Smooth muscle cell (in vitro differentiated cells): ENCODE measurements at regions not wholly inside any gene's neighbourhood (a gene's known extent, or its start where the extent isn't known, plus 50 kb on each side); places are given as distances from the start of the nearest gene placed in this dataset.

ENCODE experiments used
- DNase-seq: peaks from one replicate; lab custom pipeline; 2025; ENCODE audit not compliant: unreplicated experiment; lab: John Stamatoyannopoulos, UW
- H2AFZ ChIP-seq: fragments of 200-600 bp; sonication (generic); 2 replicates; pipeline ENCODE4 v1.6.0; 2016; ENCODE audit warnings: antibody characterized with exemption, low read depth, mild to moderate bottlenecking
- H3F3A ChIP-seq: fragments of 200-600 bp; sonication (generic); 2 replicates; pipeline ENCODE4 v1.6.0; 2017; ENCODE audit warnings: antibody characterized with exemption, low read depth
- H3K27ac ChIP-seq: fragments of 200-600 bp; sonication (generic); 2 replicates; pipeline ENCODE4 v1.5.1; 2016; ENCODE audit warnings: low read depth, mild to moderate bottlenecking
- H3K27me3 ChIP-seq: fragments of 200-600 bp; sonication (generic); 2 replicates; pipeline ENCODE4 v1.6.1; 2016; ENCODE audit warnings: low read depth, mild to moderate bottlenecking
- H3K36me3 ChIP-seq: fragments of 200-600 bp; sonication (generic); 2 replicates; pipeline ENCODE4 v1.5.1; 2016; ENCODE audit warnings: low read depth
- H3K4me1 ChIP-seq: fragments of 200-600 bp; sonication (generic); 2 replicates; pipeline ENCODE4 v1.5.1; 2016; ENCODE audit warnings: low read depth
- H3K4me2 ChIP-seq: fragments of 200-600 bp; sonication (generic); 2 replicates; pipeline ENCODE4 v1.6.0; 2016; ENCODE audit warnings: mild to moderate bottlenecking
- H3K4me3 ChIP-seq: fragments of 200-600 bp; sonication (generic); 2 replicates; pipeline ENCODE4 v1.5.1; 2016; ENCODE audit warnings: mild to moderate bottlenecking
- H3K79me2 ChIP-seq: fragments of 200-600 bp; sonication (generic); 2 replicates; pipeline ENCODE4 v1.6.0; 2016; ENCODE audit warnings: low read depth, mild to moderate bottlenecking
- H3K9ac ChIP-seq: fragments of 200-600 bp; sonication (generic); 2 replicates; pipeline ENCODE4 v1.6.0; 2016; ENCODE audit warnings: low read depth
- H3K9me3 ChIP-seq: fragments of 200-600 bp; sonication (generic); replicated peaks from 2 replicates; pipeline ENCODE4 v1.5.1; 2016; ENCODE audit warnings: low read depth
- H4K20me1 ChIP-seq: fragments of 200-600 bp; sonication (generic); 2 replicates; pipeline ENCODE4 v1.6.0; 2016; ENCODE audit warnings: low read depth
- whole genome bisulfite sequencing: methylation state at CpG from one replicate; pipeline ENCODE4 v1.1.7; 2016; ENCODE audit warnings: low lambda C conversion rate; 5-methylcytosine and 5-hydroxymethylcytosine counted together
- TF ChIP-seq, protein P1 (sequence below): fragments of 200-600 bp; sonication (generic); IDR thresholded peaks from 2 replicates; pipeline ENCODE4 v1.5.1; 2017; ENCODE audit warnings: borderline replicate concordance, mild to moderate bottlenecking, antibody characterized with exemption; ENCODE audit not compliant: insufficient read depth, poor library complexity, severe bottlenecking

DNA sequence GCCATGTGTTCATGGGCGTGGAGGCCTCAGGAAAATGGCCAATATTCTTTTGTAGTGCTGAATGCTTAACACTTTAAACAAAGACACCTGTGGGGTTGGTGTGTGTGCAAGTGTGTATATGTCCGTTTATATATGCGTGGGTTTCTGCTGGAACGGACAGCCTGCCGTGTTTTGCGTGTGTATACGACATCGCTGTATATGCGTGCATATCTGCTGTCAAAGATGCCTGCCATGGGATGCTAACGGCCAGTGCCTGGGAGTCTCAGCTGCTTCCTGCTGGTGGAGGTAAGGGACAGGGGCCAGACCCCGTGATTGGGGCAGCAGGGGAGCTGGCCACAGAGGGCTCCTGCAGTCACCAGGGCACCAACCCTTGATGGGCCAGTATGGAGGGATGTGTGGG lies 216.3 kb upstream of the SHH start:
- Histone ChIP-seq H3F3A (no peaks in the 10 kb centered on the region), H3K9me3 (no peaks in the 10 kb centered on the region), H3K9ac (no peak overlapping the region), H3K27me3 (no peaks in the 10 kb centered on the region), H3K27ac (no peak overlapping the region), H2AFZ (no peak overlapping the region), H3K4me2 (no peak overlapping the region), H4K20me1 (no peaks in the 10 kb centered on the region), H3K4me3 (no peak overlapping the region), H3K36me3 (no peaks in the 10 kb centered on the region), H3K4me1 (peaks cover 15% of the 10 kb centered on the region), H3K79me2 (no peaks in the 10 kb centered on the region)
- TF ChIP-seq, protein P1, sequence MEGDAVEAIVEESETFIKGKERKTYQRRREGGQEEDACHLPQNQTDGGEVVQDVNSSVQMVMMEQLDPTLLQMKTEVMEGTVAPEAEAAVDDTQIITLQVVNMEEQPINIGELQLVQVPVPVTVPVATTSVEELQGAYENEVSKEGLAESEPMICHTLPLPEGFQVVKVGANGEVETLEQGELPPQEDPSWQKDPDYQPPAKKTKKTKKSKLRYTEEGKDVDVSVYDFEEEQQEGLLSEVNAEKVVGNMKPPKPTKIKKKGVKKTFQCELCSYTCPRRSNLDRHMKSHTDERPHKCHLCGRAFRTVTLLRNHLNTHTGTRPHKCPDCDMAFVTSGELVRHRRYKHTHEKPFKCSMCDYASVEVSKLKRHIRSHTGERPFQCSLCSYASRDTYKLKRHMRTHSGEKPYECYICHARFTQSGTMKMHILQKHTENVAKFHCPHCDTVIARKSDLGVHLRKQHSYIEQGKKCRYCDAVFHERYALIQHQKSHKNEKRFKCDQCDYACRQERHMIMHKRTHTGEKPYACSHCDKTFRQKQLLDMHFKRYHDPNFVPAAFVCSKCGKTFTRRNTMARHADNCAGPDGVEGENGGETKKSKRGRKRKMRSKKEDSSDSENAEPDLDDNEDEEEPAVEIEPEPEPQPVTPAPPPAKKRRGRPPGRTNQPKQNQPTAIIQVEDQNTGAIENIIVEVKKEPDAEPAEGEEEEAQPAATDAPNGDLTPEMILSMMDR = no peak
- no peak for DNase-seq
- 90% methylated on average over 11 of the region's 11 CpGs for WGBS

DNA sequence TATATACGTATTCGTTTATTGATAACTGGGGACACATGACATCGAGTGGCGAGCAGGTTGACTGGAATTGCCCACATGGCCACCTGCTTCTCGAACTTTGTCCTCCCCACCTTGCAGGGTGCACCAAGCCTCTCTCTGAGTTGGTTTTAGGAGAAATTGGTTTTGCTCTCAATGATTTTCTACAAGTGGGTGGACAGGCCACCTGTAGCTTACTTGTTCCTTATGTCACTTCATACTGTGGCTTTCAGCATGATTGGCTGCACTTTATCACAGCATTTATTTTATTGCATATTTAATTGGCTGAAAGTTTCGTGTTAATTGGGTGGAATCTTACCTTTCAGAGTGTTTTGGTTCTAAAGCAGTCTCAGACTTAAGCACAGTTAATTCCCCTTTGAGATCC lies 215.6 kb upstream of the SHH start:
- Histone ChIP-seq H3K9ac (no peak overlapping the region), H3K79me2 (no peaks in the 10 kb centered on the region), H3K4me3 (no peak overlapping the region), H4K20me1 (no peaks in the 10 kb centered on the region), H2AFZ (no peak overlapping the region), H3K27ac (no peak overlapping the region), H3K4me2 (no peak overlapping the region), H3F3A (no peaks in the 10 kb centered on the region), H3K4me1 (peaks cover 15% of the 10 kb centered on the region), H3K36me3 (no peaks in the 10 kb centered on the region), H3K9me3 (no peaks in the 10 kb centered on the region), H3K27me3 (no peaks in the 10 kb centered on the region)
- no peak for DNase-seq
- 76% methylated on average over 6 of the region's 6 CpGs for WGBS
- TF ChIP-seq, protein P1 = no peak

DNA sequence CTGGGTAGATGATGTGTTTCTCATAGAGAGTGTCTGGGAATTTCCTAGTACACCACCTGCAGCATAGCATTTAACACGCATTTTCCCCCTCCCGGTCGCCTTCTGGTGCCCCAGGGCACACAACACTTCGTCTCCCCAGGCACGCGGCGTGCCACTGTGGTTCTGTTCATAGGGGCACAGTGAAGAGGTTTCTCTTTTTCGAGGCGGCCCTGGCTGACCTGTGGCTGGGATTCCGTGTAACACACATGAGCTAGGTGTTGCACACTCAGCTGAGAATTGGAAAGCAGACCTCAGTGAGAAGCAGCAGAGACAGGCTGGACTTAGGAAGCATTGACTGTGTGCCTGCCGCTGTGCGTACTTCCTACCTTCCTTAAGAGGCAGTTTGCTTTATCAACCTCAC lies 214.3 kb upstream of the SHH start:
- Histone ChIP-seq H3F3A (no peaks in the 10 kb centered on the region), H4K20me1 (no peaks in the 10 kb centered on the region), H3K27me3 (no peaks in the 10 kb centered on the region), H3K4me3 (no peak overlapping the region), H3K9me3 (no peaks in the 10 kb centered on the region), H3K27ac (no peak overlapping the region), H3K79me2 (no peaks in the 10 kb centered on the region), H3K36me3 (no peaks in the 10 kb centered on the region), H3K9ac (no peak overlapping the region), H3K4me1 (peaks cover 15% of the 10 kb centered on the region), H3K4me2 (no peak overlapping the region), H2AFZ (no peak overlapping the region)
- TF ChIP-seq, protein P1 = no peak
- no peak for DNase-seq
- 85% methylated on average over 12 of the region's 12 CpGs for WGBS

DNA sequence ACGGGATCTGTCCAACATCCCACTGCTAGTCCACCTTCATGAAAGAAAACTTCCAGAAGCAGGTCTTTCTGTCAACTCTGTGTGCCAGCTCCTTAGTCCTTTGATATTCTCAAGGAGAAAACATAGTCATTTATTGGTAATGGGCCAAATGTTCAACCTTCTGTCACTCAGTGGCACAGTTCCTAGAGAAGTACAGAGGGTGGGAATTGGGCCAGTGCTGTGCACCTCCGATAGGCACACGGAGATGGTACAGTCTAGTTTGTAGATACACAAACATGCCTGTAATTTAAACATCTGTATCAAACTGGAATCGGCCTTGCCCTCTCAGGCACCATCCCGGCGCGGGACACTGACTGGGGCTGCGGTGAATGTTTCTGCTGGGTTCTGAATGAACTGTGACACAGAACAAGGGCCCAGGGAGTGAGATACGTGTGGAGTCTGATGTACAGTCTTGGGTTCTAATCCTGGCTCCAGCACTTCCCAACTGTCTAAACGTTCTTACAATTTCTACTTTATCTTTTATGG lies 213.9 kb upstream of the SHH start:
- H3F3A ChIP-seq = no peaks in the 10 kb centered on the region
- 90% methylated on average over 10 of the region's 10 CpGs for WGBS
- H3K4me1 ChIP-seq = peaks cover 15% of the 10 kb centered on the region
- H3K36me3 ChIP-seq = no peaks in the 10 kb centered on the region
- no peaks in the 10 kb centered on the region for H3K27me3 ChIP-seq
- no peaks in the 10 kb centered on the region for H3K9me3 ChIP-seq
- H3K27ac ChIP-seq = no peak overlapping the region
- H3K9ac ChIP-seq = no peak overlapping the region
- TF ChIP-seq, protein P1 = no peak
- H3K4me3 ChIP-seq = no peak overlapping the region
- no peaks in the 10 kb centered on the region for H3K79me2 ChIP-seq
- no peak overlapping the region for H2AFZ ChIP-seq
- no peaks in the 10 kb centered on the region for H4K20me1 ChIP-seq
- no peak for DNase-seq
- H3K4me2 ChIP-seq = no peak overlapping the region
